HUDEP-2 (cell line): ENCODE measurements at regions not wholly inside any gene's neighbourhood (a gene's known extent, or its start where the extent isn't known, plus 50 kb on each side); places are given as distances from the start of the nearest gene placed in this dataset.

Source experiments
- DNase-seq, 76 experiments: peaks; one replicate each; lab custom pipeline; 2025; ENCODE audit not compliant: unreplicated experiment in 76 of 76; lab: John Stamatoyannopoulos, UW

DNA sequence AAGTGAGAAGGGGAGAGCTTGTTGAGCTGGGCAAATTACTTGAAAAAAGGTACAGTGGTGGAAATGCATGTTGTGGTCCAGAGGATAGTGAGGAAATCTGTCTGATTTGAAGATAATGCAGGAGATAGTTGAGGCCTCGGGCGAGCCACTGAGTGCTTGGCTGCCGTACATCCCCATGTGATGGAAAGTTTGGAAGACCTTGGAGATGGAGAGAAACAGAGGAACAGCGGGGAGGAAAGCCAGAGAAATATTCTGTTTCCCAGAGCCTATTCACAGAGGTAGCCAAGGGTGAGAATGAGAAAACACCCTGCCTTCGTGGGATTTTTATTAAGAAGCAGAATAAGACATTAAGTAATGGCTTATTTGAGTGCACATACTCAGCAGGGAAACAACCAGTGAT, 498.2 kb downstream of the BCL11B start:
- DNase-seq = no peak

DNA sequence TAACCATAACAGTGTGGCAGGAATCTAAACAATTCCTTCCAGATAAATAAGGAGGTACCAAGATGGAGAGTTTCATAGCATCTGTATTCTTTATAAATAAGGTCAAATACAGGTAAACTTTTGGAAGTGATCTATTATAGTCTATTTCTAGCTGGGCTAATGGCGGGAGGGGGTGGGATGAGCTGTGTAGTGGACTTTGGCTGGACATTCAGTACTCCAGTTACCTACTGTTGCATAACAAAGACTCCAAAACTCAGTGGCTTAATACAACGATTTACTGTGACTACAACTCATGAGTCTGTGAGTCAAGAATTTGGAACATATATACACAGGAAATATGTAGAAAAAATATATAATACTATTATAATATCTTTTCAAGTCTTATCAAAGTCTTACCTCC, 496.1 kb downstream of the BCL11B start:
- DNase-seq = no peak

DNA sequence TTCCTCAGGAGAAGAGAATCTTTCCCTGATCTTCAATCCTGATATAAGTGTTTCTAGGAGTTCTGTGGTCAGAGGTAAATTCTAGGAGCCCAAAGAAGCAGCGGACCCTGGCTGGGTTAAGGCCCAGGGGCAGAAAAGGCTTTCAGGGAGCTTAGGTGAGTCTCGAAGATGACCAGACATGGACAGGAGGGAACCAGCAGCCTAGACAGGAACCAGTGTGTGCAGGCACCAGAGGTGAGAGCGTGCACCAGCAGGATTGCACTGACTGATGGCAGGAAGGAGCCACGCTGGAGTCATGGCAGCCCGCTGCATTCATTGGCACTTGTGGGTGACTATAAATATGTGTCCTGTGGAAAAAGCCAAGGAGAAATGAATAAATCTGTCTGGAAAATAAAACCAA, 489.9 kb downstream of the BCL11B start:
- DNase-seq = no peak

DNA sequence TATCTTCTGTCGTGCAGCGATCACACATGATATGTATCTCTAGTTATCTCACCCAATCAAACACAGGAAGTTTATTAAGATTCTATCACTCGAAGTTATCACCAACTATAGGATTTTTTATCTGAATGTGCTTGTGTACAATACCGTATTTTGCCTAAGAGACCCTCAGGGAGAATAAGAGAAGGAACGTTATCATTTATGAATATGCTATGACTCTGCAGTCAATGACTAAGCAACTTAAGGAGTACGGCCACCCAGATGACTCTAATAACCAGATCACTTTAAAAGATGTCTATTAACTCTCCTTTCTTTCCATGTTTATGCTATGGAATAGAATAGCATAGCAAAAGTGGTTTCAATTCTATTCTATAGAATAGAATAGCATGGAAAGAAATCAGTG, 486.4 kb downstream of the BCL11B start:
- DNase-seq = no peak

DNA sequence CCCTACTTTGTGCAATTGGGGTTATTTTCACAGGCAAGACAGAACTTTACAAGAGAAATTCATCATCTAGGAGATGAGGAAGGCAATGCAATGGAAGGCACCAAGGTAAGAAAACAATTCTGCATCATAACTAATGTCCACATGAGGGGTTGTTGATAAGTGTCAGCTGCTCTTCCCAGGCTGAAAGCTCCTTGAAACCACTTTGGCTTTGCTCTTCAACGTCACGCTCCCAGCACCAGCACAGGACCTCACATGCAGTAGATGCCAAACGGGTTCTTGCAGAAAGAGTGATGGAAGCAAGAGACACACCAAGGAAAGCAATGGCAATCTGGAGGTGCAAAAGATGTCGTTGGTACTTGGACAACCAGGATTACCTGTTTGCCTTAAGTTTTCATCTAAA, 485.5 kb downstream of the BCL11B start:
- no peak for DNase-seq

DNA sequence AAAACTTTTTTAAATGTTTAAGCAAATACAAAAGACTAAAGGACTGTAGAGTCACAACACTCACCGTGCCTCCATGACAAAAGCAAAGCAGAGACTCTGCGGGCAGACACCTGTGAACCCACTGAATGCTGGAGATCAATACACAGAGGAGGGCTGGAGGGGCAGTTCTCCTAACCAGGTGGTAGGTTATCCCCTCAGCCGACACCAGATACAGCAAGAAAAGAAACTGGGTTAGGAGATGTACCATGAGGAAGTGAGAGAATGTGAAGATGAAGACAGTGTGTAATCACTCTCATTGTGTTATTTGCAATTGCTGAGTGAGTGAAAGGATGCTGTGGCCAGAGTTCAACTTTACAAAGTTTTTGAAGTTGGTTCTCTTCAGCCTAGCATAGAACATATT, 480.3 kb downstream of the BCL11B start:
- DNase-seq = no peak

DNA sequence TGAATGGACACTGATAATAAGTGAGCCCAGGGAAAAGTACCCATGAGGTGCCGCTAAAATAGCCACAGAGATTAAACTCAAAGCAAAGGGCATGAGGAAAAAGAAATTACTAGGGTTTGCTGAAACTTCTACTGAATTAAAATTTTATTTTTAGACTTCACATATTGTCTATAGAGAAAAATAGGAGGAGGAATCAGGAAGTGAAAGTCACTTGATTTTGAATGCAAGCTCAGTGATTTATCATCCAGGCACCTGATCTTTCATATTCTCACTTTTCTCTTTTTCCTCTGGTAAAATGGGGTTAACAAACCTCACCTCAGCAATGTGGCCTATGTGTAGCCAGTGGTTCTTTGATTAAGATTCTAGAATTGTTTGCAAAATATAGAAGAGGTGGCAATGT, 479.8 kb downstream of the BCL11B start:
- DNase-seq = no peak

DNA sequence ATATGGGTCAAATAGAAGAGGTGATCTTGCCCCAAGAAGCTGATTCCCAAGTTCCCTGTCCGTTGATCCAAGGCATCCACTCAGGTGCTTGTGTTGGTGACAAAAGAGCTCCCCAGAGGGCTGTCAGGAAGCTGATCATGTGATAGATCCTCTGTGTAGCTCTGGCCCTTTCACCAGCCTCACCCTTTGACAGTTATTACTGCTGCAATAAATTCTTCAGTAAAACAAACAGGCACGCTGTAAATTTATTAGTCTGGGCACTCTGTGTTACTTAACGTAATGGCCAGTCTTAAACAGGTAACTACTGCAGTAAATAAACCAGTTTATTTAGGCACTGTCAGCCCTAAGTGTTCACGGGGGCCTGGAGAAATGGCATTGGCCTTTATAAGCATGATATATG, 473.9 kb downstream of the BCL11B start:
- no peak for DNase-seq

DNA sequence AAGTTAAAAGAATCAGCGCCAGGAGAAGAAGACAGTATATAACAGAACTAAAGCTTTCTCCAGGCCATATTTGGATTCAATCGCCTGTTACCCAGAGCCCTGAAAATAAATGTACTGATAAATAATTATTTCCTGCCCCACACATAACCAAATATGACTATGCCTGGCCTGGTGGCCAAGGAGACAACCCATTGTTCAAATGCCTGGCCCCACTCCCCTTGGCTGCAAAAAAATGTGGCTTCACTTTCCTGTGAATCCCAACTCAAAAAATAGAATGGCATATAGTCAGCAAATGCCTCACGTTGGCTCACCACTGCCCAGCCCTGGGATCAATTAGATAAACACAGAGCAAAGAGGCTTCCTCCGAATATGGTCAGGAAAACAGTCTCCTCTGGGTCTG, 472.1 kb downstream of the BCL11B start:
- DNase-seq = no peak

DNA sequence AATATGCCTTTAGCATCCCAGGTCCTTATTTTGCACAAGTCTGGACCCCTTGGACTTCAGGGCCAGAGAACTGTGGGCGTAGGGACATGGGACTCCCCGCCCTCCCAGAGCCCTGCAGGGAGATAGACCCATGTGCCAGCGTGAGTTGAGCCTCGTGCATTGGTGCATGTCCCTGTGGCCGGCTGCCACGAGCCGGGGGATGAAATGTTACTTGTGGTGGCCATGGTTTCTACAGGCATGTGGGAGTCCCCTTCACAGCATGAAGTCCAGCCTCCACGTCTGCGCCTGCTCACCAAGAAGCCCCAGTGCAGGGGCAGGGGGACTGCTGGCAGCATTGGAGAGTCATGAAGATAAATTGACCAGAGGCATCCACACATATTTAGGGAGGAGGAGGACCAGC, 470.0 kb downstream of the BCL11B start:
- no peak for DNase-seq

DNA sequence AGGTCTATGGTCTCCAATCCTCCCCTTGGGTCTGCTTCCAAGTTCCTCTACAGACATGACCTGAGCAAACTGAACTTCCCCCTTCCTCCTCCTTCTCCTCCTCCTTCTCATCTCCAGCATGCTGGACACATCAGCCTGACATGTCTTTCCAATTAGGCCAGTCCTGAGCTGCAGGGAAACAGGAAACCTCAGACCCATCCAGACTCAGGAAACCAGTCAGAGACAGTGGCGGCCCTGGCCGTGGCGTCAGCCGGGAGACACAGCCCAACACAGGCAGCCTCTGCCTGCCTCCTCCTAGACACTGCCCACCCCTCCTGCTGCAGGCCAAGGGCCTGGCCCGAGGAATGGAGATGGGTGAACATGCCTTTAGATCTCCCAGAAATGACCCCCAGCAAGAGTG, 468.8 kb downstream of the BCL11B start:
- no peak for DNase-seq

DNA sequence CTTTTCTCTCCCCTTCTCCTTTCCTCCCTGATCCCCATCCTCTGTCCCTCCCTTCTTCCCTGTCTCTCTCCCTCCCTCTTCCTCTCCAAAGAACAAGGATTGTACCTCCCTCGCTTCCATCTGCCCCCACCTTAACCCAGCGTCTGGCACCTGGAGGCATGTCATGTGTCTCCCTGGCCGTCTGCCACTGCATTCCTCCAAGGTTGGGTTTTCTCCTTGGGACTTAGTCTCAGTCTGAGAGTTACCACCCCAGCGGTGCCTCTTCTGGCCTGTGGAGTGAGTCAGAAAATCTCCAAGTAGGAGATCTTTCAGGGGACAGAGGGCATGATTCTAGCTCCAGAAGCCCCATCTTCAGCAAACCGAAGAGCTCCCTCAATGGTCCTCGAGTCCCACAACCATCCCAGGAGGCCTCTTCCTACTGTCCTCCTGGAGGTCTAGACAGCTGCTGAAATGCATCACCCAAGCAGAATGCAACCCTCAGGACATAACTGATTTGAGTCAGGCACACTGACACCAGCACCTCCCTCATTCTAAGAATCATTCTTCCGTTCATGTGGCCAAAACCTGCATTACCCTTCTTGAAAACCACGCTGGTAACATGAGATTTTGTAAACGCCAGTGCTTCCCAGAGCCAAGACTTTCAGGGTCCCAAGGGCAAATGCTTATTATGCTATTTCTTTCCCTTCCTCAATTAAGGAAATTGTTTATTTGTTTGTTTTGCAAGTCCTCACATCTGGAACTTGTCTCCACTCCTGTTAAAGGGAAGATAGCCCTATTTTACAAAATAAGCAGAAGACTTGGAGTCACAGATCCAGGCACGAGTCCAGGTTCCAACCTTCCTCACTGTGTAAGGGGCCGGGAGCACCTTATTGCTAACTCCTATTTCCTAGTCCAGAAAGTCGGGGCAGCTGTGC, 463.2 kb downstream of the BCL11B start:
- no peak for DNase-seq

DNA sequence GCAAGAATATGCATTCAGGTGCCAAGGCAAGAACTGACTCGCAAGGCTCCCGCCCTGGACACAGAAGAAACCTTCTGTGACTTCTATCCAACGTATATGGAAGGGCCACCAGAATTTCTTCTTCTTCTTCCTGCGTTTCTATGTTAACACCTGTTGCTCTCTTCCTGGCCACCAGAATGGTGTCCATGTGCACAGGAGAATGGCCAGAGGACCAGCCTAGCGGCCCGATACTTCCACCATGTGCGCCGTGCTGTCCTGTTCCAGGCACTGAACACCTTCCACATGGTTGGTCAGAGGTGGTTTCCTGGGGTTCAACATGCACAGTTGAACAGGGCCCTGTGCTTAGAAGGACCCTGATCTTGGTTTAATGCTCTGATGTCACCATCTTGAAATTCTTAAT, 455.8 kb downstream of the BCL11B start:
- DNase-seq = no peak

DNA sequence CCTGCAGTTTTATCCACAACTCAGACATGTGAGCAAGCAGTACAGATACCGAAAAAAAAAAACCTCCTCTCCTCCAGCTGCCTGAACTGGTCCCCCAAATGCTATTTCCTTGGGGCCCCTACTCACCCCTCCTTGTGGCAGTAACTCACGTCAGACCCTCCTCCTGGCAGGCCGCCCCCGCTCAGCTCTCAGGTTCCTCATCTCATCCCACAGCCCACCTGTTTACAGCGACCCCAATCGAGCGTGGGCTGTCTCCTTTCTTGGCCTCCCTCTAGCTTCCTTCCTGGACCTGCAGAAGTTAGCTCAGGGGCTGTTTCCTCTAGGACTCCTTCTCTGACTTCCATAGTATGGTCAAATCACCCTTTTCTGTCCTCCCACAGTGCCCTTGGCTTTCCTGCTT, 455.3 kb downstream of the BCL11B start:
- DNase-seq = no peak

DNA sequence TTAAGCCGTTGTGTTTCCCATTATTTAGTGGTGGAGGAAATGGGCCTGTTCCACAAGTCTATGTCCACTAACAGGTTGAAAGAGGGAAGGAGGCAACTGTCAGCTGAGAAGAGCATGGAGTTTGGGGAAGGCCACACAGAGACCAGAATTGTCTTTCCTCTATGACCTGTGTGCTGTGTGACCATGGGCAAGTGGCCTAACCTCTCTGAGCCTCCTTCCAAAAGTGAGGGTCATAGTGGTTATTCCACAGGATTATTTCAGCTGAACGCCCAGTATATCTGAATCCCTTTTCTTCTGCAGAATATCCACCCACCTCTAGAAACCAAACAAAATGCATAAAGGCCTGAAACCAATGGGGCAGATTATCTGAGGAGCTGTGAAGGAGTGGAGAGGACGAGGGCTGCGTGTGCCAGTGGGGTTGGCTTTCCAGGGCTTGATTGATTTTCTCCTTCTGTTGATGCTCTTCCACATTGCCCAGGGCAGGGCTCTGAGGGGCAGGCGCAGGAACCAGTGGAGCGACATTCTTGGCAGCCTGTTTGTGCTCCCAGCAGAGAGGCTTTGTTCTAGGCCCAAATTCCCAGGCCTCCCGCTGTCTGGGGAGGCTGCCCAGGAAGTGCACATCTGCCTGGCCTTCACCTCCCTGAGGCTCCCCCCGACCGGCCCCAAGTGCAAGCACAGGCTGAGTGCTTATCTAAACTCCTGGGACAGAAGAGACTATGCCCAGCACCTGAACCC, 452.7 kb downstream of the BCL11B start:
- DNase-seq = no peak

DNA sequence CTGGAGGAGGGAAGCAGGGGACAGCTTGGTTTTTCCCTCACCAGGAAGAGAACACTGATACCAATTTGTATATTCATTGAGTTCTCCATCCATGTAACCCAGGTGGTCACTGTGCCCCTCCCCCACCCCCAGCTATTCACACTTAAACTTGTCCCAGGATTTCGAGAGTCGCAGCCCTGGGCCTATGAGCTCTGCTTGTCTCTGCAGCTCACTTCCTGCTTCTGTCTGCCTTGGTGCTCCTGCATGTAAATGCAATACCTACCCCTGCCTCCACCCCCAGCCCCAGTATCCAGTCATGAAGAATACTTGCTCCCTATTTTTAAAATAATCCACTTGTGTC, 452.2 kb downstream of the BCL11B start:
- no peak for DNase-seq

DNA sequence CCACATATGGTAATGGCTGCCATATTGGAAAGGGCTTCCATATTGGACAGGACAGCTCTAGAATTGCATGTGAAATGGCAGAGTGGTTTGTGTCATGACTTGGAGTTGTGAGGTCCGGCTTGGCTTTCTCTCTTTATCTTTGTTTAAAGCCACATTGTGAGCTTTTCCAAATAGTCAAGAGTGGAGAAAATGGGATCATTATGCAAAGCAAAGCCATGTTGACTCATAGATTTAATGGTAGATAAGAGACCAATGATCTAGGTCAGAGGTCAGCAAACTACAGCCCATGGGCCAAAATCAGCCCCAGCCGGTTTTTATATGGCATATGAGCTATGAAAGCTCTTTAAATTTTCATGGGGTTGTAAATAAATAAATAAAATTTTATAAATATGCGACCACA, 449.1 kb downstream of the BCL11B start:
- no peak for DNase-seq

DNA sequence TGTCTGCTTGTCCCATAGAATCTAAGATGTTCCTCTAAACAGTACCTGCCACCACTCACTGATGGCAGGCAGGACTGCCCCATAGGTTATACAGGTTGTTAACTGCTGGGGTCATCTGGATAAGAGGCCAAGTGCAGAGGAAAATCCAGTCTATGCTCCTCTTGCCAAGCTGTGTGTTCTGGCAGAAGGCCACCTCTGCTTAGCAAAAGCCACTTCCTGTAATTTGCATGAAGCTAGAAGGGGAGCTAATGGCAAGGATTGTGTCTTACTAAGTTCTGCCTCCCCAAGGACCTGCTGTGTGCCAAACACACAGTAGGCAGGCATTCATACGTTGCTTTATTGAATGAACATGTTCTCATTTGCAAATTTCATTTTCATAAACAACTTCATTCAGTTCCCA, 445.4 kb downstream of the BCL11B start:
- no peak for DNase-seq

DNA sequence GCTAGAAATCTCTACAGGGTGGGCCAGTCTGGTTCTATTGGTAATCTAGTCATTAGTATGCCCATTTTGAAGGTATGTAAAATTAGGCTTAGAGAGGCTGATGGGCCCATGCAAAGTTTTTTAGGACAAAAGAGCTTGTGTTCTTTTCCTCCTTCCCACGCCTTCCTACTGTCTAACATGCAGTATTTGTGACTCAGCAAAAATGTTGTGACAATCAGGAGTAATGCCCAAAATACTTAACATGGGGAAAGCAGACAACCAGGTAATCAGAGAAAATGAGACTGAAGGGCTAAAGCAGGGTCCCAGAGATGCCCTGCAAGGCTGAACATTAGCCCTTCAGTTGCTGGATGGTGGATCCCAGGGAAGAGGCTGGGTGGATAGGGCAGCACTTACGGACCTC, 437.9 kb downstream of the BCL11B start:
- DNase-seq = no peak

DNA sequence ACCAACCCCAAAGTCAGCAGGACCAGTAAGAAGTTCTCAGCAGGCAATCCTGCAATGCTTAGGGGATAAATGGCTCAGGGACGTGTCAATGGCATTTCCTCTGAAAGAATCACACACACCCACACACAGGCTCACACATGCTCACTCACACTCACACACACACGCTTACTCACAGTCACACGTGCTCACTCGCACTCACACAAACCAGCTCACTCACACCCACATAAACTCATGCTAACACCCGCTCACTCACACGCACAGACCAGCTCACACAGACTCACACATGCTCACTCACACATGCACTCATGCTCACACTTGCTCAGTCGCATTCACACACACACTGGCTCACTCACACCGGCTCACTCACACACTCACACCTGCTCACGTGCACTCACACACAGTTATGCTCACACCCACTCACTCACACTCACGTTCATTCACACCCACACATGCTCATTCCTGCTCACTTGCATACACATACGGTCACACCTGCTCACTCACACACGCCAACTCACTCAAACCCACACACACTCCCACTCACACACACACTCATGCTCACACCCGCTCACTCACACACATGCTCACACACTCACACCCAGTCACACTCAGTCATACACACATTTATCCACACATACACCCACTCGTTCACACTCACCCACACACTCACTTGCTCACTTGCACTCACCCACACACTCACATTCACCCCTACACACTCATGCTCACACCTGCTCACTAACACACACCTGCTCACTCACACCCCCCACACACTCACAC, 436.8 kb downstream of the BCL11B start:
- DNase-seq = no peak

DNA sequence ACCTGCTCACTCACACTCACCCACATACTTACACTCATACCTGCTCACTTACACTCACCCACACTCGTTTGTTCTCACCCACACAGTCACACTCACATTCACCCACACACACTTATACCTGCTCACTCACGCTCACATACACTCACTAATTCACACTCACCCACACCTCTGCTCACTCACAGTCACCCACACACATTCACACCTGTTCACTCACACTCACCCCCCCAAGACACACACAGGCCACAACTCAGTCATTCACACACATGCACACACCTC, 436.2 kb downstream of the BCL11B start:
- DNase-seq = no peak

DNA sequence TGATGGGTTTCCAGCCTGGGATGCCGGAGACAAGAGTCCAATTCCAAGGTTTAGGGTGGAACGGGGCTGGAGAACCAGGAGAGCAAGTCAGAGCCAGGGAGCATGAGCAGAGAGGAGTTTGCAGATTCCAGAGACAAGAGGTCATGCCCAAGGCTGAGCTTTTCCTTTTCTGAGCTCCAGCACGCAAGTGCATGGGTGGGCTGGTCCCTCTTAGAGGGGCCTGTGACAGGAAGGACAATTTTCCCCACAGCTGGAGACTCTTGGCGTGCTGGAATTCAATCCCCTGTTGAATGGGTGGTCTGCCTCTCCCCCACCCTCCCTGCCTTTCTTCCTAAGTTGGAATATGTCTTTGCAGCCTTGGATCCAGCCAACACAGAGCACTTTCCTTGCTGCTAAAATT, 431.9 kb downstream of the BCL11B start:
- DNase-seq = no peak
